Activated CD4-positive, alpha-beta T cell treated with anti-CD3 and anti-CD28 coated beads for 1 hour (primary cell): ENCODE measurements at regions not wholly inside any gene's neighbourhood (a gene's known extent, or its start where the extent isn't known, plus 50 kb on each side); places are given as distances from the start of the nearest gene placed in this dataset.
A peak's percentile ranks its signal among the peaks of the same experiment; 100 is the strongest.
"Not testable (repeated sequence)": the region's sequence is repeated elsewhere in the genome, so short reads cannot be mapped to it uniquely, and the experiment has no call there.

Source experiments
- DNase-seq: peaks from one replicate; pipeline ENCODE4 v3.0.0-alpha.2; 2020

DNA sequence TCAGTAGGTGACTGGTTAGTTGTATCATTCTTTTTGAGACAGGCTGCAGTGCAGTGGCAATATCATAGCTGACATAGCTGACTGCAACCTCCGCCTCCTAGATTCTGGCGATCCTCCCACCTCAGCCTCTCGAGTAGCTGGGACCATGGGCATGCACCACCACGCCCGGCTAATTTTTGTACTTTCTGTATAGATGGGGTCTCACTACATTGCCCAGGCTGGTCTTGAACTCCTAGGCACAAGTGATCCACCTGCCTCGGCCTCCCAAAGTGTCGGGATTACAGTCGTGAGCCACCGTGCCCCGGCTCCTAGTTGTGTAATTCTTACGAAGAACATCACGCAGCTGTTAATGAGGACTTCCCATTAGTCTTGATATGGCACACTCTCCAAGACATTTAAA, 123.4 kb upstream of the VKORC1L1 start:
- no peak for DNase-seq

DNA sequence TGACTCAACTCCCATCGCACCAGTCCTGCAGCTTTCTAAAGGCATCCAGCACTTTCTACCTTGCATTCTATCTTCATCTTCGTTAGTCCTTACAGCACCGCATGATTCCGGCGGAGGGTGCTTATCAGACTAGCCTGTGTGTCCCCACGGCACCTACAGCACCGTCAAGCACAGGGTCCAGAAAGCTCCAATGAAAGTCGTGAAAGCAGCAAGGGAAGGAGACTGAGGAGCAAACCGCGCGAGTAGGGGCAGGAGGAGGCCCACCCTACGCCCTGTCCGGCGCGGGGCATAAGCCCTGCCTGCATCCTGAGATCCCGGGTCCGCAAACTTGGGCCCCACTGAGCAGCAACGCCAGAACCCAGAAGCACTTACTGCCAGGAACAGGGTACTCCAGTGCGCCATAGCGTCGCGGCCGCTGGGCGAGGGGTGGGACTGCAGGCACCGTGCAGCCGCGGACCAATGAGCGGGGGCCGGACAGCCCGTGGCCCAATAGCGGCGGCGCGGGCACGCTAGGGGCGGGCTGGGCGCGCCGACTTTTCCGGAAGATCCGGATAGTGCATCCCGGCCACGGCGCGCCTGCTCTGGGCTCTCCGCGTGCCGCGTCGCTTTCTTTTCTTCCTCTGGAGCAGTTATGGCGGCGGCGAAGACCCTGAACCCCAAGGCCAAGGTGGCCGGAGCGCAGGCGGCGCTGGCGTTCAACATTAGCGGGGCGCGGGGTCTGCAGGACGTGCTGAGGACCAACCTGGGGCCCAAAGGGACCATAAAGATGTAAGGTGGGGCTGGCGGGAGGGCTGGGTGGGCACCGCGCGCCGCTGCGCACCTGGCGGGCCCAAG, 122.1 kb upstream of the VKORC1L1 start:
- DNase-seq = peak; percentile 79

DNA sequence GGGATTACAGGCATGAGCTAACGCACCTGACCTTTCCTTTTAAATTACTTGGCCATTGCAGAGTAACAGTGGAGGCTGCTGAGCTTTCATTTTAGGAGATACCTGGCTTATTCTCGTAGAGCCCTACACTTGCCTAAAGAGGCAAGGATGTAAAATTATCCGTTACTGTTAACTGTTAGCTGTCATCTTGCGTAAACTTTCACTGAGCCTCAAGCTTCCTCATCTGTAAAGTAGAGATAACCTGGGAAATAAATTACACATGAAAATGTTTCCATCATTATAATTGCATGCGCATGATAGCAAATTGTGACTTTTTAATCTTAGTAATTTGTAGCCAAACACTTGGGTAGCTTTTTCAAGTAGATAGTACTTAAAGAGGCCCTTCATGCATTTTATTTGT, 118.8 kb upstream of the VKORC1L1 start:
- DNase-seq = not testable (repeated sequence)

GRCh38 chr7:65758991-65759390, 113.9 kb upstream of the VKORC1L1 start:
- not testable (repeated sequence) for DNase-seq

DNA sequence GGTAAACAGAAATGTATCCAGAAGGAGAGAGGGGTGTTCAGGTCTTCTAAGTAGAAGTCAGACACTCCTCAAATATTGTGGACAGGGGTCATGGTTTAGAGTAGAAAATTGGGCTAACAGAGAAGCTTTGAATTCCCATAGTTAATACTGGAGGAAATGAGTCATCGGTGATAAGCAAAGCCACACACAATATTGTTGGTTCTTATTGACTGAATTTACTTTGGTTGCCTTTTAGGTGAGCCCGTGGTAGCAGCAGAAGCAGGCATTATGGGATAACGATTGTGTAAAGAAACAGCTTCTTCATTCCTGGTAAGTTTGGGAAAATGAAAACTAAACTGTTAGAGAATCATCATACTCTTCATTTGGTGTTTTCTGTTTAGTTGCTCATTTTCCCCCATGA, 110.2 kb upstream of the VKORC1L1 start:
- not testable (repeated sequence) for DNase-seq

DNA sequence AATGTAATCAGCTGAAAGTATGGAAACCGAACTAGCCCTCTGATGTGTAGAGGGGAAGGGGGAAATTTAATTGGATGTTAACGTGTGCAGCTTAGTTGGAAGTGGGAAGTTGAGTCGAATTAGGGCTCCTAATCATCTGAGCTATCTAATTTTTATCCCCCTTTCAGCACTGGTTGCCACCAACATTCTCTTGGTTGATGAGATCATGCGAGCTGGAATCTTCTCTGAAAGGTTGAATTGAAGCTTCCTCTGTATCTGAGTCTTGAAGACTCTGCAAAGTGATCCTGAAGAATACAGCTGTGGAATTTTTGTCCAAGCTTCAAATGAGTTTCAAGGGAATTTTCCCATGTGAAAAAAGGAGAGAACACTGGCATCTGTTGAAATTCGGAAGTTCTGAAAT, 109.8 kb upstream of the VKORC1L1 start:
- not testable (repeated sequence) for DNase-seq

- peak; percentile 92 for DNase-seq
These were observed 102.2 kb upstream of the VKORC1L1 start for GRCh38 chr7:65770473-65771225.

GRCh38 chr7:65771226-65771569, 101.7 kb upstream of the VKORC1L1 start:
- DNase-seq = not testable (repeated sequence)

DNA sequence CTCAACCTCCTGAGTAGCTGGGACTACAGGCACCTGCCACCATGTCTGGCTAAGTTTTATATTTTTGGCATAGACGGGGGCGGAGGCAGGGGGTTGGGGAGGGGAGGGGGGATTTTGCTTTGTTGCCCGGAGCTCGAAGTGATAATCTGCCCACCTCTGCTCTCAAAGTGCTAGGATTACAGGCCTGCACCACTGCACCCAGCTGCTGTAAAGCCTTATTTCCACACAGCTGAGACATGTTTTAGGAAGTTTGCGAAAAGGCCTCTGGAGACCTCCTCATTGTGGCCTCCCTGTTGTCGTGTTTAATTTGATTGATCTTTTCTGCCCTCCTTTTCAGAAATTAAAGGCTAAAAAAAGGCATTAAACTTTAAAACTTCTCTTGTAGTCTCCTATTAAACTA, 96.2 kb upstream of the VKORC1L1 start:
- DNase-seq = not testable (repeated sequence)

DNA sequence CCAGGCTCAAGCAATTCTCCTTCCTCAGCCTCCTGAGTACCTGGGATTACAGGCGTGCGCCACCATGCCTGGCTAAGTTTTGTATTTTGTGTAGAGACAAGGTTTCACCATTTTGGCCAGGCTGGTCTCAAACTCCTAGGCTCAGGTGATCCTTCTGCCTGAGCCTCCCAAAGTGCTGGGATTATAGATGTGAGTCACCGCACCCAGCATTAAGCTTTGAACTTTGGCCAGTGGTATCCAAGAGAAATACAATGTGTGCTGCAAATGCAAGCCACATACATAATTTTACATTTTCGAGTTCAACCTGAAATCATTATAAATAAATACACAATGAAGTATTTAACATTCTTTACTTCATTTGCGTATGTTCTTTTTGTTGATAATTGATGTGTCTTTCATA, 82.9 kb upstream of the VKORC1L1 start:
- DNase-seq = not testable (repeated sequence)

GRCh38 chr7:65791788-65792187, 81.1 kb upstream of the VKORC1L1 start:
- not testable (repeated sequence) for DNase-seq

DNA sequence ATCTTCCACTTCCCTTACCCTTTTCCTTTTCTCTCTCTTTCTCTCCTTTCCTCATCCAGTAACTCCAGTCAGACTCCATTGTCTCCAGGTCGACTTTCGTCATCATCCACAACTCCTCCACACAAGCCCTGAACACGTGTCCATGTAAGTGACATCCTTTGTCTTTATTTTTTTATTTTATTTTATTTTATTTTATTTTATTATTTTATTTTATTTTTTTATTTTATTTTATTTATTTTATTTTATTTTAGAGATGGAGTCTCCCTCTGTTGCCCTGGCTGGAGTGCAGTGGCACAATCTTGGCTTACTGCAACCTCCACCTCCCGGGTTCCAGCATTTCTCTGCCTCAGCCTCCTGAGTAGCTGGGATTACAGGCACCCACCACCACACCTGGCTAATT, 80.1 kb upstream of the VKORC1L1 start:
- not testable (repeated sequence) for DNase-seq

DNA sequence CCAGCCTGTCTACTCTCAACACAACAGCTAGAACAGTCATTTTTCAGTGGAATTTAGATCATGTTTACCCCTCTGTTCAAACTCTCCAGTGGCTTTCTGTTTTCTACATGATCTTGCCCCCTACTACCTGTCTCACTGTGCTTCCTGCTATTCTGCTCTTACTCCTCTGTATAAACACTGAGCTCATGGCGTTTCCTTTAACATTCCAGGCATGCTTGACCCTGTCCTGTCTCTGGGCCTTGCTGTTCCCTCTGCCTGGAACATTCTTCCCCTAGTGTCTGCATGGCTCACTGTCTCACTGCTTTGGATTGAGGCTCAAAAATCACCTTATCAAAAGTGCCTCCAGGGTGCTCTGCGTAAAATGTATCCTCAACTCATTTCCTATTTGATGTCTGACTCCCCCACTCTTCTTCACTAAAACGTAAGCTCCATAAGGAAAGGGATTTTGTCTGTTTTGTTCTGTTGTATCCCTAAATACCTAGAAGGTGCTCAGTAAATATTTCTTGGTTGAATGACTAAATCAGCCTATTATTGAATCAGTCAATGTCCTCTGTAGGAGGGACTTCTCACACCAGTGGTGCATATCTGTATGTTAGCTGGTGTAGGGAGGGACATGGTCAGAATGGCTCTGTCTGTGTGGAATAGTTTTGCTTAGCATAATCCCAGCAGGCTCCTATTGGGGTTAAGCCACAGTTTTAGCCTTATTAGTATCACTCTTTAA, 78.0 kb upstream of the VKORC1L1 start:
- not testable (repeated sequence) for DNase-seq

- not testable (repeated sequence) for DNase-seq
These were observed 77.5 kb upstream of the VKORC1L1 start for GRCh38 chr7:65795392-65795716.

GRCh38 chr7:65796205-65796604, 76.7 kb upstream of the VKORC1L1 start:
- DNase-seq = no peak

- not testable (repeated sequence) for DNase-seq
These were observed 75.8 kb upstream of the VKORC1L1 start for GRCh38 chr7:65797086-65797485.

DNA sequence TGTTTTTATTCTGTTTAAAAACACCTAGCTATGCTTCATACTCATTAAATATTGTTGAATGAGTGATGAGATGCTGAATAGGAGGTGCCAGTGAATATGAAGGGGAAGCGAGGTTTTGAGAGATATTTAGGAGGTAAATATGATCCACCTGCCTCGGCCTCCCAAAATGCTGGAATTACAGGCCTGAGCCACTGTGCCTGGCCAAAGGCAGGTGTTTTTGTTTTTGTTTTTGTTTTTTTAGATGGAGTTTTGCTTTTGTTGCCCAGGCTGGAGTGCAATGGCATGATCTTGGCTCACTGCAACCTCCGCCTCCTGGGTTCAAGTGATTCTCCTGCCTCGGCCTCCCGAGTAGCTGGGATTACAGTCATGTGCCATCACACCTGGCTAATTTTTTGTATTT, 75.3 kb upstream of the VKORC1L1 start:
- DNase-seq = not testable (repeated sequence)

DNA sequence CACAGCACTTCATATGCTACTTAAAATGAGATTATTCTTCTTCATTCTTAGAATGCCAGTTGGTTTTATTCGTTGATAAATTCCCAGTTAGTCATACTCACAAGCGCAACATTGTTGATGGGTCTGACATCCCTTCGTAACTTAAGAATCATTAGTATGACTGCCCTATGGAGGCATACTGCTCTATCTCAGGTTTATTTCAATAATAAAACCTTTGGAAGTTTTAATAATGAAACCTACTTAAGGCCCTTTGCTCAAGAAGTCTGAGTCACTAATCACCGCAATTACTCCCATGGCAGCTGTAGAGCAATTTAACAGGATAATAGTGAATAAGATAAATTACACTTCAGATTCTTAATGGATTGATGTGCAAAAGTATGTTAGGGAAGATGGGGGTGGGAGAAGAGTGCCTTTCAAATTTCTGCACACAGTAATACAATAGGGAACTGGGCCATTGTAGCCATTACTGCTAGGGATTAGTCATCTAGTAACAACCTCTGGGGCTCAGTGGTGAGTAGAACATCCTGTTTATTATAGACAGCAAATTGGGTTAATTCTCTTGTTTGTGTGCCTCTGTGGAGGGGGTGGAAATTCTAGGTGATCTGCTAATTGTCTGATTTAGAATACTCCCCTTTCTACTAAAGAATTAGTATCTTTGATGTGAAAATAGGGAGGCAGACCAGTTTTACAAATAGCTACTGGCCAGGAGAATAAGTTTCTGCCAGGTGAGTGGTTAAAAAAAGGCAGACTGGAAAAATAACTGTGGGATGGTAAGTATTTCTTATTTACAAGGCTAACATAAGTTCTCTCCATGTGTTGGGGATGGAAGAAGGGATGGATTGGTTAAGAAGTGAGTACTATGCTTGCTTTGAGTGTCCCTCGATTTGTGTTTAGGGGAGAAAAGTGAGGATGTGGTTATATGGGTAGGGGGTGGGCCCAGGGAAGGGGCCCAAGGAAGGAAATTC, 74.5 kb upstream of the VKORC1L1 start:
- no peak for DNase-seq

GRCh38 chr7:65800191-65800590, 72.7 kb upstream of the VKORC1L1 start:
- DNase-seq = not testable (repeated sequence)

GRCh38 chr7:65800890-65801341, 72.0 kb upstream of the VKORC1L1 start:
- DNase-seq = no peak

GRCh38 chr7:65804887-65805286, 68.0 kb upstream of the VKORC1L1 start:
- DNase-seq = no peak

- not testable (repeated sequence) for DNase-seq
These were observed 65.8 kb upstream of the VKORC1L1 start for GRCh38 chr7:65807067-65807466.
